SK-N-SH (cell line): ENCODE measurements at regions not wholly inside any gene's neighbourhood (a gene's known extent, or its start where the extent isn't known, plus 50 kb on each side); places are given as distances from the start of the nearest gene placed in this dataset.

Experiments
- CTCF ChIA-PET: fragments of 300-600, 350-600 bp; formaldehyde crosslinking; extraction: SDS; loops from one replicate; lab custom pipeline; 2021; lab: Yijun Ruan, JAX
- POLR2A ChIA-PET: fragments of 350-600 bp; sonication (Branson Sonifier 250); formaldehyde crosslinking; extraction: SDS; loops from one replicate; lab custom pipeline; 2020; ENCODE audit warnings: antibody characterized with exemption, inconsistent platforms; lab: Yijun Ruan, JAX
- DNase-seq: peaks from one replicate; pipeline ENCODE4 v3.0.0; 2012
- H2AFZ ChIP-seq: fragments of 200-600 bp; sonication (generic); 2 replicates; pipeline ENCODE4 v1.8.1; 2016; ENCODE audit warnings: antibody characterized with exemption, mild to moderate bottlenecking, low read depth
- H3F3A ChIP-seq: fragments of 200-600 bp; sonication (generic); replicated peaks from 2 replicates; pipeline ENCODE3; 2016; ENCODE audit warnings: antibody characterized with exemption, mild to moderate bottlenecking; ENCODE audit not compliant: insufficient read depth
- H3K27ac ChIP-seq, 2 experiments: fragments of 200-500 bp in 1 of 2; fragments of 200-600 bp in 1 of 2; sonication (Bioruptor generic) in 1 of 2; sonication (generic), shearing (Covaris generic) in 1 of 2; 2 replicates each; pipeline versions ENCODE4 v1.5.1 to v1.6.1; 2014 to 2016; ENCODE audit warnings: low read depth in 2 of 2, inconsistent platforms in 1 of 2, low read length in 1 of 2, mild to moderate bottlenecking in 1 of 2, mixed read lengths in 1 of 2
- H3K27me3 ChIP-seq: fragments of 200-600 bp; sonication (generic), shearing (Covaris generic); 2 replicates; pipeline ENCODE4 v1.6.1; 2016; ENCODE audit warnings: mixed run types; ENCODE audit not compliant: insufficient read depth
- H3K36me3 ChIP-seq, 2 experiments: fragments of 200-500 bp in 1 of 2; fragments of 200-600 bp in 1 of 2; sonication (Bioruptor generic) in 1 of 2; sonication (generic) in 1 of 2; replicated peaks in 1 of 2; 2 replicates each; pipeline versions ENCODE3 to v1.5.1; 2014 to 2016; ENCODE audit warnings: low read length in 1 of 2, mild to moderate bottlenecking in 1 of 2; ENCODE audit not compliant: insufficient read depth in 2 of 2, control insufficient read depth in 1 of 2
- H3K4me1 ChIP-seq, 2 experiments: fragments of 200-500 bp in 1 of 2; fragments of 200-600 bp in 1 of 2; sonication (Bioruptor generic) in 1 of 2; sonication (generic), shearing (Covaris generic) in 1 of 2; 2 replicates each; pipeline versions ENCODE4 v1.5.1 to v1.6.1; 2014 to 2016; ENCODE audit warnings: low read depth in 1 of 2, low read length in 1 of 2, mixed run types in 1 of 2; ENCODE audit not compliant: insufficient read depth in 2 of 2, control insufficient read depth in 1 of 2
- H3K4me2 ChIP-seq: fragments of 200-600 bp; sonication (generic), shearing (Covaris generic); 2 replicates; pipeline ENCODE4 v1.6.1; 2017; ENCODE audit warnings: mixed run types
- H3K4me3 ChIP-seq, 2 experiments: fragments of 200-500 bp in 1 of 2; fragments of 200-600 bp in 1 of 2; sonication (Bioruptor generic) in 1 of 2; sonication (generic), shearing (Covaris generic) in 1 of 2; 2 replicates each; pipeline versions ENCODE4 v1.5.1 to v1.8.1; 2014 to 2016; ENCODE audit warnings: low read depth in 2 of 2, inconsistent platforms in 1 of 2, low read length in 1 of 2, mild to moderate bottlenecking in 1 of 2, mixed read lengths in 1 of 2, moderate library complexity in 1 of 2
- H3K79me2 ChIP-seq: fragments of 200-600 bp; sonication (generic); 2 replicates; pipeline ENCODE4 v1.8.1; 2017; ENCODE audit warnings: mild to moderate bottlenecking; ENCODE audit not compliant: insufficient read depth
- H3K9ac ChIP-seq: fragments of 200-600 bp; sonication (generic); 2 replicates; pipeline ENCODE4 v1.6.1; 2017; ENCODE audit warnings: mixed run types
- H3K9me2 ChIP-seq: fragments of 200-600 bp; sonication (generic); 2 replicates; pipeline ENCODE4 v1.6.1; 2017; ENCODE audit warnings: mixed run types
- H3K9me3 ChIP-seq: fragments of 200-600 bp; sonication (generic); 2 replicates; pipeline ENCODE4 v1.6.1; 2017; ENCODE audit warnings: mixed run types, mild to moderate bottlenecking, moderate library complexity
- H4K20me1 ChIP-seq: fragments of 200-600 bp; sonication (generic); 2 replicates; pipeline ENCODE4 v1.6.1; 2017; ENCODE audit warnings: mild to moderate bottlenecking, mixed run types; ENCODE audit not compliant: insufficient read depth
- CHD2 ChIP-seq: fragments of 150-350 bp; IDR thresholded peaks from 2 replicates; pipeline ENCODE4 v1.6.1; 2018; ENCODE audit warnings: low read length; ENCODE audit not compliant: partially characterized antibody
- EP300 ChIP-seq, 2 experiments: IDR thresholded peaks; 2 replicates each; pipeline versions ENCODE4 v1.4.0 to v1.6.1; 2012; ENCODE audit warnings: borderline replicate concordance in 1 of 2, low read depth in 1 of 2, low read length in 1 of 2
- FOSL2 ChIP-seq: IDR thresholded peaks from 2 replicates; pipeline ENCODE4 v1.4.0; 2012; ENCODE audit warnings: low read depth, mild to moderate bottlenecking, moderate library complexity, borderline replicate concordance
- FOXJ3 ChIP-seq: sonication (generic); formaldehyde crosslinking; IDR thresholded peaks from 2 replicates; pipeline ENCODE4 v1.5.1; 2020; ENCODE audit warnings: mild to moderate bottlenecking, missing genetic modification reagents
- GATA2 ChIP-seq: sonication (generic); formaldehyde crosslinking; IDR thresholded peaks from 2 replicates; pipeline ENCODE4 v1.5.0; 2020; ENCODE audit warnings: mild to moderate bottlenecking, missing genetic modification reagents
- JUND ChIP-seq: IDR thresholded peaks from 2 replicates; pipeline ENCODE4 v1.4.0; 2012
- MXI1 ChIP-seq: IDR thresholded peaks from 2 replicates; pipeline ENCODE4 v1.6.1; 2012; ENCODE audit warnings: mild to moderate bottlenecking, low read depth, low read length, improper control_type of control experiment
- POLR2AphosphoS5 ChIP-seq: IDR thresholded peaks from 2 replicates; pipeline ENCODE4 v1.6.1; 2012; ENCODE audit warnings: low read depth, low read length
- RCOR1 ChIP-seq: fragments of 150-350 bp; IDR thresholded peaks from 2 replicates; pipeline ENCODE4 v1.6.1; 2017; ENCODE audit warnings: antibody characterized with exemption, low read length
- SMC3 ChIP-seq: IDR thresholded peaks from 2 replicates; pipeline ENCODE4 v1.6.1; 2012; ENCODE audit warnings: low read depth, low read length, improper control_type of control experiment
- TAF1 ChIP-seq: IDR thresholded peaks from 2 replicates; pipeline ENCODE4 v1.6.1; 2012; ENCODE audit warnings: low read depth, mild to moderate bottlenecking, low read length, moderate library complexity, borderline replicate concordance
- TCF12 ChIP-seq: IDR thresholded peaks from 2 replicates; pipeline ENCODE4 v1.4.0; 2012
- YY1 ChIP-seq: IDR thresholded peaks from 2 replicates; pipeline ENCODE4 v1.4.0; 2012; ENCODE audit warnings: low read depth, mild to moderate bottlenecking
- WGBS: methylation state at CpG from one replicate; pipeline ENCODE4 v1.1.6; 2017; ENCODE audit warnings: low lambda C conversion rate; 5-methylcytosine and 5-hydroxymethylcytosine counted together
- TF ChIP-seq, protein P1 (sequence below): IDR thresholded peaks from 2 replicates; pipeline ENCODE4 v1.4.0; 2012; ENCODE audit warnings: low read depth, borderline replicate concordance
- TF ChIP-seq, protein P2 (sequence below): fragments of 150-350 bp; IDR thresholded peaks from 2 replicates; pipeline ENCODE4 v1.6.1; 2016; ENCODE audit warnings: mild to moderate bottlenecking, low read depth, low read length
- TF ChIP-seq, protein P3 (sequence below): IDR thresholded peaks from 2 replicates; pipeline ENCODE4 v1.4.0; 2012; ENCODE audit warnings: low read depth
- TF ChIP-seq, protein P4 (sequence below): IDR thresholded peaks from 2 replicates; pipeline ENCODE4 v1.4.0; 2012; ENCODE audit warnings: low read depth, borderline replicate concordance
- TF ChIP-seq, protein P5 (sequence below): fragments of 150-350 bp; IDR thresholded peaks from 2 replicates; pipeline ENCODE4 v1.6.1; 2017; ENCODE audit warnings: antibody characterized with exemption, low read length, low read depth, borderline replicate concordance
- TF ChIP-seq, protein P6 (sequence below): IDR thresholded peaks from 2 replicates; pipeline ENCODE4; 2012

DNA sequence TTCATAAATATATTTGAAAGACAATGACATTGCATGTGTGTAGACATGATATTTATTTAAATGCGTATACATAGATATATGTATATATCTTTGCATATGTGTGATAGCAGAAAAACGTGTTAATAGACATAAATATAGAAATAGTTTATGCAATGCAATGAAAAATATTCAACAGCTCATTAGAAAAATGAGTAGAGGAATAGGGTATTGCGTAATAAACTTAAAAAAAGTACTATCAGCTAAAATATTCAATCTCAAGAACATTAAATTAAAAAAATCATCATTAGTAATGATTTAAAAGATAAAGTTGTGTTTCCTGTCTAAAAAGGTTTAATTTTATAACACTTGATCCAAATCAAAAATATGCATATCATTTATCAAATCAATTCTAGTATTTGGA lies 2101.5 kb upstream of the TENM3 start:
- no peak overlapping the region for H3K4me3 ChIP-seq
- no peaks in the 10 kb centered on the region for H3K27me3 ChIP-seq
- no peak overlapping the region for H3K9ac ChIP-seq
- no peaks in the 10 kb centered on the region for H3K9me3 ChIP-seq
- POLR2A ChIA-PET: no interaction called here
- no peak overlapping the region for H2AFZ ChIP-seq
- CTCF ChIA-PET: interaction anchor here (0.8 kb wide), 1 partner anchor 10 kb away, joined by 3 read pairs; no protein-coding TSS in a partner anchor
- H3K79me2 ChIP-seq: no peaks in the 10 kb centered on the region
- H3K36me3 ChIP-seq: no peaks in the 10 kb centered on the region
- no peaks in the 10 kb centered on the region for H3K9me2 ChIP-seq
- no peak for TF ChIP-seq TCF12
- TF ChIP-seq SMC3: no peak
- TF ChIP-seq, protein P1, sequence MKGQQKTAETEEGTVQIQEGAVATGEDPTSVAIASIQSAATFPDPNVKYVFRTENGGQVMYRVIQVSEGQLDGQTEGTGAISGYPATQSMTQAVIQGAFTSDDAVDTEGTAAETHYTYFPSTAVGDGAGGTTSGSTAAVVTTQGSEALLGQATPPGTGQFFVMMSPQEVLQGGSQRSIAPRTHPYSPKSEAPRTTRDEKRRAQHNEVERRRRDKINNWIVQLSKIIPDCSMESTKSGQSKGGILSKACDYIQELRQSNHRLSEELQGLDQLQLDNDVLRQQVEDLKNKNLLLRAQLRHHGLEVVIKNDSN: no peak
- H3K4me1 ChIP-seq: no peaks in the 10 kb centered on the region
- DNase-seq: no peak
- H4K20me1 ChIP-seq: no peaks in the 10 kb centered on the region
- H3K27ac ChIP-seq: no peak overlapping the region
- 4% methylated on average over 3 of the region's 3 CpGs for WGBS
- no peak overlapping the region for H3K4me2 ChIP-seq
- no peaks in the 10 kb centered on the region for H3F3A ChIP-seq

DNA sequence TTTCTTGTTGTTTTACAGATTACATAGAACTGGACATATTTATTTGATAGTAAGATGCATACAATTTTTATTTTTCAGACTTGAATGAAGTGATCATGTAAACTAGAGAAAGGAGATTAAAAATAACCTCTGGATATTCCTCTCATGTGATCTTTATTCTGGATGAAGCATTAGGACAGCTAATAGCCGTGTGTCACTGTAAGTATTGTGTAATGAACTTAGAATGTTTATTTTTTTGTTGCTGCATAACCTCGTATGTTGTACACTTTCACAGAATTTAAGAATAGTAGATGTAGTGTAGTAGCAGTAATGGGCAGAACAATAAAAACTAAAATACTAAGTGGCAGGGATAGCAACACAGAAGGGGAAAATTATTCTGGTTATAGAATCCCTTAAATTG lies 2094.5 kb upstream of the TENM3 start:
- Histone ChIP-seq H3K27me3 (no peaks in the 10 kb centered on the region), H3K9ac (no peak overlapping the region), H4K20me1 (no peaks in the 10 kb centered on the region), H3K79me2 (no peaks in the 10 kb centered on the region), H3K4me1 (peaks cover 0 to 3% of the 10 kb centered on the region in 2 experiments; a peak in 1 of 4 replicates), H3K36me3 (no peaks in the 10 kb centered on the region), H2AFZ (no peak overlapping the region), H3K9me2 (no peaks in the 10 kb centered on the region), H3F3A (no peaks in the 10 kb centered on the region), H3K4me2 (no peak overlapping the region), H3K27ac (no peak overlapping the region)
- DNase-seq: no peak
- 0% methylated on average over 2 of the region's 2 CpGs for WGBS
- CTCF ChIA-PET: interaction anchor here (1.2 to 1.4 kb wide), 2 partner anchors 12 to 132 kb away, joined by 3 to 4 read pairs; no protein-coding TSS in a partner anchor
- POLR2A ChIA-PET: no interaction called here
- TF ChIP-seq, protein P2, sequence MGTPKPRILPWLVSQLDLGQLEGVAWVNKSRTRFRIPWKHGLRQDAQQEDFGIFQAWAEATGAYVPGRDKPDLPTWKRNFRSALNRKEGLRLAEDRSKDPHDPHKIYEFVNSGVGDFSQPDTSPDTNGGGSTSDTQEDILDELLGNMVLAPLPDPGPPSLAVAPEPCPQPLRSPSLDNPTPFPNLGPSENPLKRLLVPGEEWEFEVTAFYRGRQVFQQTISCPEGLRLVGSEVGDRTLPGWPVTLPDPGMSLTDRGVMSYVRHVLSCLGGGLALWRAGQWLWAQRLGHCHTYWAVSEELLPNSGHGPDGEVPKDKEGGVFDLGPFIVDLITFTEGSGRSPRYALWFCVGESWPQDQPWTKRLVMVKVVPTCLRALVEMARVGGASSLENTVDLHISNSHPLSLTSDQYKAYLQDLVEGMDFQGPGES: no peak
- TF ChIP-seq, protein P3, sequence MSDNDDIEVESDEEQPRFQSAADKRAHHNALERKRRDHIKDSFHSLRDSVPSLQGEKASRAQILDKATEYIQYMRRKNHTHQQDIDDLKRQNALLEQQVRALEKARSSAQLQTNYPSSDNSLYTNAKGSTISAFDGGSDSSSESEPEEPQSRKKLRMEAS: no peak
- TF ChIP-seq RCOR1: no peak
- no peak for TF ChIP-seq YY1
- no peak for TF ChIP-seq SMC3
- no peak for TF ChIP-seq TCF12
- no peak for TF ChIP-seq TAF1
- no peak for TF ChIP-seq JUND
- TF ChIP-seq EP300 (IDR thresholded peaks at IDR 0.05; ENCODE audit: borderline replicate concordance in 1 of 2, low read depth in 1 of 2, low read length in 1 of 2): no peak
- TF ChIP-seq FOXJ3 (CRISPR knock-in tag): no peak
- TF ChIP-seq GATA2 (CRISPR knock-in tag): no peak
- TF ChIP-seq, protein P4, sequence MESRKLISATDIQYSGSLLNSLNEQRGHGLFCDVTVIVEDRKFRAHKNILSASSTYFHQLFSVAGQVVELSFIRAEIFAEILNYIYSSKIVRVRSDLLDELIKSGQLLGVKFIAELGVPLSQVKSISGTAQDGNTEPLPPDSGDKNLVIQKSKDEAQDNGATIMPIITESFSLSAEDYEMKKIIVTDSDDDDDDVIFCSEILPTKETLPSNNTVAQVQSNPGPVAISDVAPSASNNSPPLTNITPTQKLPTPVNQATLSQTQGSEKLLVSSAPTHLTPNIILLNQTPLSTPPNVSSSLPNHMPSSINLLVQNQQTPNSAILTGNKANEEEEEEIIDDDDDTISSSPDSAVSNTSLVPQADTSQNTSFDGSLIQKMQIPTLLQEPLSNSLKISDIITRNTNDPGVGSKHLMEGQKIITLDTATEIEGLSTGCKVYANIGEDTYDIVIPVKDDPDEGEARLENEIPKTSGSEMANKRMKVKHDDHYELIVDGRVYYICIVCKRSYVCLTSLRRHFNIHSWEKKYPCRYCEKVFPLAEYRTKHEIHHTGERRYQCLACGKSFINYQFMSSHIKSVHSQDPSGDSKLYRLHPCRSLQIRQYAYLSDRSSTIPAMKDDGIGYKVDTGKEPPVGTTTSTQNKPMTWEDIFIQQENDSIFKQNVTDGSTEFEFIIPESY: no peak
- no peak for TF ChIP-seq FOSL2
- TF ChIP-seq POLR2AphosphoS5: no peak
- TF ChIP-seq, protein P5, sequence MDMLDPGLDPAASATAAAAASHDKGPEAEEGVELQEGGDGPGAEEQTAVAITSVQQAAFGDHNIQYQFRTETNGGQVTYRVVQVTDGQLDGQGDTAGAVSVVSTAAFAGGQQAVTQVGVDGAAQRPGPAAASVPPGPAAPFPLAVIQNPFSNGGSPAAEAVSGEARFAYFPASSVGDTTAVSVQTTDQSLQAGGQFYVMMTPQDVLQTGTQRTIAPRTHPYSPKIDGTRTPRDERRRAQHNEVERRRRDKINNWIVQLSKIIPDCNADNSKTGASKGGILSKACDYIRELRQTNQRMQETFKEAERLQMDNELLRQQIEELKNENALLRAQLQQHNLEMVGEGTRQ: no peak
- TF ChIP-seq, protein P6, sequence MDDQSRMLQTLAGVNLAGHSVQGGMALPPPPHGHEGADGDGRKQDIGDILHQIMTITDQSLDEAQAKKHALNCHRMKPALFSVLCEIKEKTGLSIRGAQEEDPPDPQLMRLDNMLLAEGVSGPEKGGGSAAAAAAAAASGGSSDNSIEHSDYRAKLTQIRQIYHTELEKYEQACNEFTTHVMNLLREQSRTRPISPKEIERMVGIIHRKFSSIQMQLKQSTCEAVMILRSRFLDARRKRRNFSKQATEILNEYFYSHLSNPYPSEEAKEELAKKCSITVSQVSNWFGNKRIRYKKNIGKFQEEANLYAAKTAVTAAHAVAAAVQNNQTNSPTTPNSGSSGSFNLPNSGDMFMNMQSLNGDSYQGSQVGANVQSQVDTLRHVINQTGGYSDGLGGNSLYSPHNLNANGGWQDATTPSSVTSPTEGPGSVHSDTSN: no peak
- TF ChIP-seq CHD2: no peak
- no peak for TF ChIP-seq MXI1
- TF ChIP-seq, all 33 proteins: peak for 0
- no peak overlapping the region for H3K4me3 ChIP-seq
- no peaks in the 10 kb centered on the region for H3K9me3 ChIP-seq
